Nephron (organoid): ENCODE measurements at regions not wholly inside any gene's neighbourhood (a gene's known extent, or its start where the extent isn't known, plus 50 kb on each side); places are given as distances from the start of the nearest gene placed in this dataset.

Experiments
- H3K27ac Mint-ChIP-seq, 3 experiments: 2 replicates each; pipeline ENCODE4 v1.8.0; 2020; ENCODE audit warnings: mixed read lengths in 3 of 3, mild to moderate bottlenecking in 2 of 3, moderate library complexity in 1 of 3
- H3K27me3 Mint-ChIP-seq: 2 replicates; pipeline ENCODE4 v1.8.0; 2021; ENCODE audit warnings: low read depth, mild to moderate bottlenecking, moderate library complexity, mixed read lengths
- H3K36me3 Mint-ChIP-seq: 2 replicates; pipeline ENCODE4 v1.8.0; 2020; ENCODE audit warnings: low read depth, mixed read lengths
- H3K4me1 Mint-ChIP-seq: 2 replicates; pipeline ENCODE4 v1.8.0; 2020; ENCODE audit warnings: mixed read lengths
- H3K4me3 Mint-ChIP-seq, 3 experiments: 2 replicates each; pipeline ENCODE4 v1.8.0; 2020; ENCODE audit warnings: mild to moderate bottlenecking in 3 of 3, mixed read lengths in 3 of 3, moderate library complexity in 2 of 3
- H3K9me3 Mint-ChIP-seq: 2 replicates; pipeline ENCODE4 v1.8.0; 2020; ENCODE audit warnings: mixed read lengths
- CTCF ChIP-seq, 3 experiments: fragments of 200-600 bp; sonication (generic); IDR thresholded peaks; one replicate each; pipeline ENCODE4 v1.5.0; 2021; ENCODE audit warnings: antibody characterized with exemption in 3 of 3; ENCODE audit not compliant: unreplicated experiment in 3 of 3

GRCh38 chr3:180543877-180544276 is 58.1 kb upstream of the TTC14 start:
- Mint-ChIP-seq H3K27ac (no peak overlapping the region), H3K36me3 (no peaks in the 10 kb centered on the region), H3K27me3 (no peaks in the 10 kb centered on the region), H3K4me1 (no peaks in the 10 kb centered on the region), H3K4me3 (no peak overlapping the region), H3K9me3 (no peaks in the 10 kb centered on the region)
- TF ChIP-seq CTCF (IDR thresholded peaks at IDR 0.05; ENCODE audit: unreplicated experiment in 3 of 3) = no peak

- no peaks in the 10 kb centered on the region for H3K36me3 Mint-ChIP-seq
- H3K27me3 Mint-ChIP-seq = no peaks in the 10 kb centered on the region
- H3K27ac Mint-ChIP-seq = no peak overlapping the region
- no peaks in the 10 kb centered on the region for H3K9me3 Mint-ChIP-seq
- no peak overlapping the region for H3K4me3 Mint-ChIP-seq
- H3K4me1 Mint-ChIP-seq = no peaks in the 10 kb centered on the region
- TF ChIP-seq CTCF (IDR thresholded peaks at IDR 0.05; ENCODE audit: unreplicated experiment in 3 of 3) = no peak
Observed at GRCh38 chr3:180546863-180547262, 55.1 kb upstream of the TTC14 start.

GRCh38 chr3:180548050-180548449 is 53.9 kb upstream of the TTC14 start:
- TF ChIP-seq CTCF (IDR thresholded peaks at IDR 0.05; ENCODE audit: unreplicated experiment in 3 of 3) = no peak
- Mint-ChIP-seq H3K9me3 (no peaks in the 10 kb centered on the region), H3K27me3 (no peaks in the 10 kb centered on the region), H3K4me1 (no peaks in the 10 kb centered on the region), H3K27ac (no peak overlapping the region), H3K36me3 (no peaks in the 10 kb centered on the region), H3K4me3 (no peak overlapping the region)
